AG10803 (cell line): ENCODE measurements at regions not wholly inside any gene's neighbourhood (a gene's known extent, or its start where the extent isn't known, plus 50 kb on each side); places are given as distances from the start of the nearest gene placed in this dataset.

Source experiments
- DNase-seq: peaks from one replicate; pipeline ENCODE4 v3.0.0; 2010; ENCODE audit warnings: low read depth
- H3K4me3 ChIP-seq: 2 replicates; pipeline ENCODE4 v1.5.1; 2011; ENCODE audit warnings: mild to moderate bottlenecking, low read length, control low read depth
- TF ChIP-seq, protein P1 (sequence below): conservative IDR thresholded peaks from 2 replicates; pipeline ENCODE4 v1.5.1; 2011; ENCODE audit warnings: mild to moderate bottlenecking, low read length, control low read depth, inconsistent platforms

DNA sequence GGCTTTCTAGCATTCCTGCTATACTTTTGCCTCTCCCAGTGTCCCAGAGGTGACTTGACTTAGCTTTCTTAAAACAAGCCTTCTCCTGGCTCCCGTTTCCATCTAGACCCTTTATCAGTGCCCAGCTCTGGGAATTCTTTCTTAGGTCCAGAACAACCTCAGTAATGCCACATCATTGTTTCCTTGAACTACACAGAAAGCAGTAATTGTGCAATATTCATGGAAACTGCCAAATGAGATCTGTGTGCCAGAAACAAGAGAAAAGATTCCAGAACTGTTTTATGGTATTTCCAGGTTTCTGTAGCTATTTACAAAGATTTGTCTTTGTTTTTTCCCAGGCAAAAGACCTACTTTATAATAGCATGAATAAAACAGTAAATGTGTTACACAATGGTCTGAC lies 391.3 kb downstream of the SLCO4C1 start:
- TF ChIP-seq, protein P1, sequence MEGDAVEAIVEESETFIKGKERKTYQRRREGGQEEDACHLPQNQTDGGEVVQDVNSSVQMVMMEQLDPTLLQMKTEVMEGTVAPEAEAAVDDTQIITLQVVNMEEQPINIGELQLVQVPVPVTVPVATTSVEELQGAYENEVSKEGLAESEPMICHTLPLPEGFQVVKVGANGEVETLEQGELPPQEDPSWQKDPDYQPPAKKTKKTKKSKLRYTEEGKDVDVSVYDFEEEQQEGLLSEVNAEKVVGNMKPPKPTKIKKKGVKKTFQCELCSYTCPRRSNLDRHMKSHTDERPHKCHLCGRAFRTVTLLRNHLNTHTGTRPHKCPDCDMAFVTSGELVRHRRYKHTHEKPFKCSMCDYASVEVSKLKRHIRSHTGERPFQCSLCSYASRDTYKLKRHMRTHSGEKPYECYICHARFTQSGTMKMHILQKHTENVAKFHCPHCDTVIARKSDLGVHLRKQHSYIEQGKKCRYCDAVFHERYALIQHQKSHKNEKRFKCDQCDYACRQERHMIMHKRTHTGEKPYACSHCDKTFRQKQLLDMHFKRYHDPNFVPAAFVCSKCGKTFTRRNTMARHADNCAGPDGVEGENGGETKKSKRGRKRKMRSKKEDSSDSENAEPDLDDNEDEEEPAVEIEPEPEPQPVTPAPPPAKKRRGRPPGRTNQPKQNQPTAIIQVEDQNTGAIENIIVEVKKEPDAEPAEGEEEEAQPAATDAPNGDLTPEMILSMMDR, result no peak
- no peak for DNase-seq

DNA sequence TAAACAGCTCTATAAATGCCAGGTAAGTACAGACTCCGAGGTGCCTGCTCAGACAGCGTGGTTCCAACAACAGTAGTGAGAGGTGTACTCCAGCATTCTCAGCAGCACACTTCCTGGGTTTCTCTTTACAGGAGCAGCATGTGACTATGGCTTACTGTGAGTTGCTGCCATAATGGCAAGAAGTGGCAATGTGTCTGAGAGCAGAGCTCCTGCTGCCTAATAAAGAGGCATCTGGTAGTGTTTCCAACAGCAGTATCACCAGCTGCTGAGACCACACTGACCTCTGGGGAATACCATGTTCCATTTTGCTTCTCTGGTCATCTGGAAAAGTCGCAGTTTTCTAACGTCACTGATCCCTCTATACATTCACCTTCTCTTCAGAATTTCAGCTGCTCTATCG lies 398.2 kb downstream of the SLCO4C1 start:
- no peak overlapping the region for H3K4me3 ChIP-seq
- TF ChIP-seq, protein P1, result no peak
- no peak for DNase-seq

More for the DNA sequence above, 391.3 kb downstream of the SLCO4C1 start:
- no peak overlapping the region for H3K4me3 ChIP-seq

GRCh38 chr5:101894985-101895384 lies 401.1 kb downstream of the SLCO4C1 start:
- TF ChIP-seq, protein P1, result no peak
- H3K4me3 ChIP-seq, result no peak overlapping the region
- no peak for DNase-seq

GRCh38 chr5:101878190-101878589 lies 417.9 kb downstream of the SLCO4C1 start:
- DNase-seq, result no peak
- TF ChIP-seq, protein P1, result no peak
- H3K4me3 ChIP-seq, result no peak overlapping the region

- DNase-seq, result no peak
- no peak overlapping the region for H3K4me3 ChIP-seq
- TF ChIP-seq, protein P1, result no peak
Observed at GRCh38 chr5:101877451-101877850, 418.6 kb downstream of the SLCO4C1 start.

GRCh38 chr5:101866473-101866872 lies 429.6 kb downstream of the SLCO4C1 start:
- no peak for DNase-seq
- TF ChIP-seq, protein P1, result no peak
- H3K4me3 ChIP-seq, result no peak overlapping the region

DNA sequence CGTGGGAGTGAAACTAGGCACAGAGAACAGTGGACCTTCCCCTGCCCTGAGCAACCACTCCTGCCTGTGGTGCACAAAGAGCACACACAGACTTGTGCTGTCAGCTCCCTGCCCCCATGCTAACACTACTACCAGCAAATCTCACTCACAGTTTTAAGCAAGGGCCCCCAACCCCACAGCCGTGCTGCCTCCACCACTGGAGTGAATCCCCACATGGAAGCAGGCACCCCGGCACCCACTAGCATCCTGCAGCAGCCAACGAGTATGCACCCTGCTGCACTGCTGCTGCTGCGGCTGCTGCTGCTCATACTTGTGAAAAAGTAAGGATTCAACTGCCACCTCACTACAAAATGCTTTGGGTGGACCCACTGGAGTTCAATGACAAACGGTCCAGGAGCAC lies 435.5 kb downstream of the SLCO4C1 start:
- H3K4me3 ChIP-seq, result no peak overlapping the region
- DNase-seq, result no peak
- TF ChIP-seq, protein P1, result no peak
